ENCODE measurements at regions not wholly inside any gene's neighbourhood (a gene's known extent, or its start where the extent isn't known, plus 50 kb on each side); places are given as distances from the start of the nearest gene placed in this dataset.

GRCh38 chr13:85545771-85546170, 253.4 kb downstream of the SLITRK6 start:
- Histone ChIP-seq H3K9me3 (ENCODE audit: severe bottlenecking) (peaks cover 8% of the 10 kb centered on the region), H3K27ac (no peak overlapping the region), H3K27me3 (ENCODE audit: insufficient read depth, low read depth, severe bottlenecking) (no peaks in the 10 kb centered on the region), H3K36me3 (no peaks in the 10 kb centered on the region), H3K4me3 (ENCODE audit: low read depth, low read length) (no peak overlapping the region)
- TF ChIP-seq CTCF (IDR thresholded peaks at IDR 0.05; ENCODE audit: low read depth, low read length) = no peak
- DNase-seq = no peak

GRCh38 chr13:85544756-85545155, 254.5 kb downstream of the SLITRK6 start:
- no peak for DNase-seq
- no peak overlapping the region for H3K4me3 ChIP-seq (ENCODE audit: low read depth, low read length)
- H3K27ac ChIP-seq = no peak overlapping the region
- peaks cover 8% of the 10 kb centered on the region for H3K9me3 ChIP-seq (ENCODE audit: severe bottlenecking)
- H3K27me3 ChIP-seq (ENCODE audit: insufficient read depth, low read depth, severe bottlenecking) = no peaks in the 10 kb centered on the region
- no peaks in the 10 kb centered on the region for H3K36me3 ChIP-seq
- no peak for TF ChIP-seq CTCF (IDR thresholded peaks at IDR 0.05; ENCODE audit: low read depth, low read length)

- Histone ChIP-seq H3K9me3 (ENCODE audit: severe bottlenecking) (no peaks in the 10 kb centered on the region), H3K27ac (no peak overlapping the region), H3K4me3 (ENCODE audit: low read depth, low read length) (no peak overlapping the region), H3K36me3 (no peaks in the 10 kb centered on the region), H3K27me3 (ENCODE audit: insufficient read depth, low read depth, severe bottlenecking) (no peaks in the 10 kb centered on the region)
- DNase-seq = no peak
- TF ChIP-seq CTCF (IDR thresholded peaks at IDR 0.05; ENCODE audit: low read depth, low read length) = no peak
Observed at GRCh38 chr13:85543144-85543543, 256.1 kb downstream of the SLITRK6 start.

- TF ChIP-seq CTCF (IDR thresholded peaks at IDR 0.05; ENCODE audit: low read depth, low read length) = no peak
- Histone ChIP-seq H3K36me3 (no peaks in the 10 kb centered on the region), H3K9me3 (ENCODE audit: severe bottlenecking) (no peaks in the 10 kb centered on the region), H3K27ac (no peak overlapping the region), H3K27me3 (ENCODE audit: insufficient read depth, low read depth, severe bottlenecking) (no peaks in the 10 kb centered on the region), H3K4me3 (ENCODE audit: low read depth, low read length) (no peak overlapping the region)
- DNase-seq = no peak
Observed at GRCh38 chr13:85541476-85541875, 257.7 kb downstream of the SLITRK6 start.

GRCh38 chr13:85538957-85539356, 260.3 kb downstream of the SLITRK6 start:
- Histone ChIP-seq H3K36me3 (no peaks in the 10 kb centered on the region), H3K27me3 (ENCODE audit: insufficient read depth, low read depth, severe bottlenecking) (no peaks in the 10 kb centered on the region), H3K4me3 (ENCODE audit: low read depth, low read length) (no peak overlapping the region), H3K27ac (no peak overlapping the region), H3K9me3 (ENCODE audit: severe bottlenecking) (no peaks in the 10 kb centered on the region)
- no peak for TF ChIP-seq CTCF (IDR thresholded peaks at IDR 0.05; ENCODE audit: low read depth, low read length)
- DNase-seq = no peak

- Histone ChIP-seq H3K36me3 (no peaks in the 10 kb centered on the region), H3K27me3 (ENCODE audit: insufficient read depth, low read depth, severe bottlenecking) (no peaks in the 10 kb centered on the region), H3K9me3 (ENCODE audit: severe bottlenecking) (no peaks in the 10 kb centered on the region), H3K4me3 (ENCODE audit: low read depth, low read length) (no peak overlapping the region), H3K27ac (no peak overlapping the region)
- TF ChIP-seq CTCF (IDR thresholded peaks at IDR 0.05; ENCODE audit: low read depth, low read length) = no peak
- no peak for DNase-seq
Observed at GRCh38 chr13:85537601-85538000, 261.6 kb downstream of the SLITRK6 start.
